H1 (cell line): ENCODE measurements at regions not wholly inside any gene's neighbourhood (a gene's known extent, or its start where the extent isn't known, plus 50 kb on each side); places are given as distances from the start of the nearest gene placed in this dataset.

Source experiments
- BRCA1 ChIP-seq: IDR thresholded peaks from 2 replicates; pipeline ENCODE4 v1.6.1; 2012; ENCODE audit warnings: low read depth, low read length, improper control_type of control experiment
- EGR1 ChIP-seq: IDR thresholded peaks from 2 replicates; pipeline ENCODE4 v1.6.1; 2011; ENCODE audit warnings: low read depth, low read length, borderline replicate concordance
- HDAC2 ChIP-seq, 2 experiments: fragments of 300-600 bp in 1 of 2; sonication (generic) in 1 of 2; IDR thresholded peaks; 2 replicates each; pipeline ENCODE4 v1.6.1; 2011 to 2012; ENCODE audit warnings: low read depth in 2 of 2, low read length in 2 of 2, mild to moderate bottlenecking in 2 of 2, moderate library complexity in 2 of 2, borderline replicate concordance in 1 of 2, inconsistent platforms in 1 of 2
- ZNF274 ChIP-seq: IDR thresholded peaks from 2 replicates; pipeline ENCODE4 v1.7.0; 2012; ENCODE audit warnings: low read length, borderline replicate concordance; ENCODE audit errors: extremely low read depth

GRCh38 chr4:53717064-53717549 is 125.8 kb upstream of the LNX1 start (continued):
- no peak for TF ChIP-seq EGR1
- no peak for TF ChIP-seq ZNF274
- TF ChIP-seq HDAC2 (IDR thresholded peaks at IDR 0.05; ENCODE audit: borderline replicate concordance in 1 of 2, low read depth in 2 of 2, low read length in 2 of 2), result no peak
- no peak for TF ChIP-seq BRCA1
